ENCODE measurements at regions not wholly inside any gene's neighbourhood (a gene's known extent, or its start where the extent isn't known, plus 50 kb on each side); places are given as distances from the start of the nearest gene placed in this dataset.

DNA sequence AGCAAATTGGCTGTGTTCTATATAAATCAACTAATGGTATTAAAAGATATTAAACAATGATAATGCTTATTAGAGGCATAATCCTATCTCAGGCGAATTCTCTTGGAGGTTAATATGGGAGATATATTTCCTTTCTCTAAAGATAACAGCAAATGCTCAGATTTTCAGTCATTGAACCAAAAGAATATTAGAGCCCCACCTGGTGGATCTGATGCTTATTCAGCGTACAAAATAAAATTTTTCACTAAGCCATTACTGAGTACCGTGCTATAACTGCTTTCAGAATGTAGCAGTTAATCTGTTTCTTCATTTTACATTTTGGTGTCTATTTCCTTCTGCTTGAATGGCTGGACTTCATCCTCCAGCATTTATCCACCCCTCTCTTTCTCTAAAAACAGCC, 143.3 kb upstream of the IPO5 start:
- WGBS (ENCODE audit: low lambda C conversion rate), result 0% methylated on average over 3 of the region's 3 CpGs
- ATAC-seq (no peak), DNase-seq (ENCODE audit: low spot score) (peak; percentile 13), FAIRE-seq (peak; percentile 18)
- H3K9ac ChIP-seq (ENCODE audit: insufficient read depth, low read depth, low read length), result no peak overlapping the region
- TF ChIP-seq, protein P1, sequence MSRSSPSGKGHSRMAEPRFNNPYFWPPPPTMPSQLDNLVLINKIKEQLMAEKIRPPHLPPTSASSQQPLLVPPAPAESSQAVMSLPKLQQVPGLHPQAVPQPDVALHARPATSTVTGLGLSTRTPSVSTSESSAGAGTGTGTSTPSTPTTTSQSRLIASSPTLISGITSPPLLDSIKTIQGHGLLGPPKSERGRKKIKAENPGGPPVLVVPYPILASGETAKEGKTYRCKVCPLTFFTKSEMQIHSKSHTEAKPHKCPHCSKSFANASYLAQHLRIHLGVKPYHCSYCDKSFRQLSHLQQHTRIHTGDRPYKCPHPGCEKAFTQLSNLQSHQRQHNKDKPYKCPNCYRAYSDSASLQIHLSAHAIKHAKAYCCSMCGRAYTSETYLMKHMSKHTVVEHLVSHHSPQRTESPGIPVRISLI (CRISPR knock-in tag; IDR thresholded peaks at IDR 0.05; ENCODE audit: borderline replicate concordance), result no peak
- TF ChIP-seq STAG1 (CRISPR knock-in tag; IDR thresholded peaks at IDR 0.05), result peak; percentile 48
- TF ChIP-seq, protein P2, sequence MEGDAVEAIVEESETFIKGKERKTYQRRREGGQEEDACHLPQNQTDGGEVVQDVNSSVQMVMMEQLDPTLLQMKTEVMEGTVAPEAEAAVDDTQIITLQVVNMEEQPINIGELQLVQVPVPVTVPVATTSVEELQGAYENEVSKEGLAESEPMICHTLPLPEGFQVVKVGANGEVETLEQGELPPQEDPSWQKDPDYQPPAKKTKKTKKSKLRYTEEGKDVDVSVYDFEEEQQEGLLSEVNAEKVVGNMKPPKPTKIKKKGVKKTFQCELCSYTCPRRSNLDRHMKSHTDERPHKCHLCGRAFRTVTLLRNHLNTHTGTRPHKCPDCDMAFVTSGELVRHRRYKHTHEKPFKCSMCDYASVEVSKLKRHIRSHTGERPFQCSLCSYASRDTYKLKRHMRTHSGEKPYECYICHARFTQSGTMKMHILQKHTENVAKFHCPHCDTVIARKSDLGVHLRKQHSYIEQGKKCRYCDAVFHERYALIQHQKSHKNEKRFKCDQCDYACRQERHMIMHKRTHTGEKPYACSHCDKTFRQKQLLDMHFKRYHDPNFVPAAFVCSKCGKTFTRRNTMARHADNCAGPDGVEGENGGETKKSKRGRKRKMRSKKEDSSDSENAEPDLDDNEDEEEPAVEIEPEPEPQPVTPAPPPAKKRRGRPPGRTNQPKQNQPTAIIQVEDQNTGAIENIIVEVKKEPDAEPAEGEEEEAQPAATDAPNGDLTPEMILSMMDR (CRISPR knock-in tag; IDR thresholded peaks at IDR 0.05), result peak; percentile 33
- BruUV-seq (replicated peaks), result no TSS peak
- no peaks in the 10 kb centered on the region for H4K20me1 ChIP-seq (ENCODE audit: insufficient read depth, low read length)
- no peaks in the 10 kb centered on the region for H3K4me1 ChIP-seq (ENCODE audit: insufficient read depth, low read length)
- no peaks in the 10 kb centered on the region for H3K79me2 ChIP-seq (ENCODE audit: insufficient read depth, low read length)
- H3K27ac ChIP-seq (ENCODE audit: extremely low read length, insufficient read depth, low read length), result no peak overlapping the region
- H3K4me2 ChIP-seq (ENCODE audit: low read depth, low read length), result no peak overlapping the region
- no peaks in the 10 kb centered on the region; a peak in 1 of 5 replicates for H3K27me3 ChIP-seq (ENCODE audit: control insufficient read depth in 1 of 2, insufficient read depth in 2 of 2, low read length in 2 of 2)
- H2AFZ ChIP-seq (ENCODE audit: low read length), result no peak overlapping the region
- ChIA-PET CTCF (ENCODE audit: low intra/inter-chr PET ratio, low total read pairs) (no interaction called here), POLR2A (no interaction called here)
- no peaks in the 10 kb centered on the region for H3K9me3 ChIP-seq (ENCODE audit: low read length)
- in situ Hi-C loops (cut with HindIII; ENCODE audit: extremely low pct_ligation_motif_present, low pct_unique_long_range_greater_than_20kb) (loop anchor here (25.0 kb wide), 1 partner anchor 798 kb away; no protein-coding TSS in a partner anchor), intact Hi-C loops (cut with micrococcal nuclease; ENCODE audit: unreplicated experiment) (loop anchor here (1.0 kb wide), 1 partner anchor 792 kb away; no protein-coding TSS in a partner anchor)
- H3K36me3 ChIP-seq (replicated peaks in 1 of 2; ENCODE audit: control insufficient read depth in 1 of 2, insufficient read depth in 2 of 2, low read length in 2 of 2), result no peaks in the 10 kb centered on the region
- H3K4me3 ChIP-seq (replicated peaks in 1 of 3; ENCODE audit: insufficient read depth in 1 of 3, low read depth in 2 of 3, low read length in 3 of 3), result no peak overlapping the region

DNA sequence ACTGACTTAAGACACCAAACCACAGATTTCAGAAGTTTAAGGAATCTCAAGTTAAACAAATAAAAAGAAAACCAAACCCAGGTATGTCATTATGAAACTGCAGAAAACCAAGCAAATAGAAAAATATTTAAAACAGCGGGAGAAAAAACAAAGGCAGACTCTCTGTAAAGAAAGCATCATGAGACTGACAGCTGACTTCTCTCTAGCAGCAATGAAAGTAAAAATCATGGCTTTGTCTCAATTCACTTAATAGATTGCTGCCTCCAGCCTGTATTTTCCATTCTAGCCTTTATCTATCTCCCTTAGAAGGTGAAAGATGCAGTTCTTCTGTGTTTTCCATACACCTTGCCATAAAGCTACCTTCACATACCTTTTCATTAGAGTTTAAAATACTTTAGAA, 131.1 kb upstream of the IPO5 start:
- no peak for FAIRE-seq
- CTCF ChIA-PET (ENCODE audit: low intra/inter-chr PET ratio, low total read pairs), result no interaction called here

More for the DNA sequence above, 131.1 kb upstream of the IPO5 start:
- POLR2A ChIA-PET, result no interaction called here
- no peak for TF ChIP-seq RNF219 (CRISPR knock-in tag; IDR thresholded peaks at IDR 0.05)
- peak; percentile 93 for TF ChIP-seq ZNF317 (CRISPR knock-in tag; IDR thresholded peaks at IDR 0.05)
- in situ Hi-C loops (cut with HindIII; ENCODE audit: extremely low pct_ligation_motif_present, low pct_unique_long_range_greater_than_20kb) (loop anchor here (25.0 kb wide), 1 partner anchor 810 kb away; no protein-coding TSS in a partner anchor), intact Hi-C loops (cut with micrococcal nuclease; ENCODE audit: unreplicated experiment) (no loop called here)
- whole genome bisulfite sequencing (ENCODE audit: low lambda C conversion rate), result 0% methylated on average over 1 of the region's 1 CpG
- H2AFZ ChIP-seq (ENCODE audit: low read length), result no peak overlapping the region
- no peak overlapping the region for H3K4me3 ChIP-seq (replicated peaks in 1 of 3; ENCODE audit: insufficient read depth in 1 of 3, low read depth in 2 of 3, low read length in 3 of 3)
- H3K4me2 ChIP-seq (ENCODE audit: low read depth, low read length), result no peak overlapping the region
- no peaks in the 10 kb centered on the region for H4K20me1 ChIP-seq (ENCODE audit: insufficient read depth, low read length)
- ATAC-seq, result no peak
- no peak for DNase-seq (ENCODE audit: low spot score)
- no peaks in the 10 kb centered on the region for H3K79me2 ChIP-seq (ENCODE audit: insufficient read depth, low read length)
- H3K27ac ChIP-seq (ENCODE audit: extremely low read length, insufficient read depth, low read length), result no peak overlapping the region
- no TSS peak for BruUV-seq (replicated peaks)
- no peaks in the 10 kb centered on the region for H3K9me3 ChIP-seq (ENCODE audit: low read length)
- H3K9ac ChIP-seq (ENCODE audit: insufficient read depth, low read depth, low read length), result no peak overlapping the region
- H3K27me3 ChIP-seq (ENCODE audit: control insufficient read depth in 1 of 2, insufficient read depth in 2 of 2, low read length in 2 of 2), result peaks cover 0 to 4% of the 10 kb centered on the region in 2 experiments; a peak in 1 of 5 replicates
- no peaks in the 10 kb centered on the region for H3K36me3 ChIP-seq (replicated peaks in 1 of 2; ENCODE audit: control insufficient read depth in 1 of 2, insufficient read depth in 2 of 2, low read length in 2 of 2)
- H3K4me1 ChIP-seq (ENCODE audit: insufficient read depth, low read length), result no peaks in the 10 kb centered on the region
